Brain microvascular endothelial cell (primary cell): ENCODE measurements at regions not wholly inside any gene's neighbourhood (a gene's known extent, or its start where the extent isn't known, plus 50 kb on each side); places are given as distances from the start of the nearest gene placed in this dataset.
"Not testable (repeated sequence)": the region's sequence is repeated elsewhere in the genome, so short reads cannot be mapped to it uniquely, and the experiment has no call there.

Source experiments
- DNase-seq: peaks from one replicate; pipeline ENCODE4 v3.0.0-alpha.2; 2020
- H3K27ac ChIP-seq: fragments of 250-450 bp; sonication (Bioruptor Pico); 2 replicates; pipeline ENCODE4 v1.5.1; 2020; ENCODE audit warnings: mild to moderate bottlenecking, moderate library complexity
- H3K27me3 ChIP-seq: fragments of 250-450 bp; sonication (Bioruptor Pico); replicated peaks from 2 replicates; pipeline ENCODE4 v1.5.1; 2020; ENCODE audit warnings: mild to moderate bottlenecking
- H3K36me3 ChIP-seq: fragments of 250-450 bp; sonication (Bioruptor Pico); replicated peaks from 2 replicates; pipeline ENCODE4 v1.5.1; 2020; ENCODE audit warnings: mild to moderate bottlenecking
- H3K4me3 ChIP-seq: 2 replicates; pipeline ENCODE4 v1.5.1; 2011; ENCODE audit warnings: low read depth, mild to moderate bottlenecking, control low read depth, low read length, moderate library complexity
- in situ Hi-C: cut with HindIII; loops from 2 replicates; pipeline ENCODE4 v1.10.0; 2017; ENCODE audit warnings: low sequenced_read_pairs, low pct_ligation_motif_present
- TF ChIP-seq, protein P1 (sequence below): IDR thresholded peaks from 2 replicates; pipeline ENCODE4 v1.5.1; 2011; ENCODE audit warnings: low read depth, mild to moderate bottlenecking, moderate library complexity, low read length, control low read depth, inconsistent platforms; ENCODE audit errors: missing control alignments

DNA sequence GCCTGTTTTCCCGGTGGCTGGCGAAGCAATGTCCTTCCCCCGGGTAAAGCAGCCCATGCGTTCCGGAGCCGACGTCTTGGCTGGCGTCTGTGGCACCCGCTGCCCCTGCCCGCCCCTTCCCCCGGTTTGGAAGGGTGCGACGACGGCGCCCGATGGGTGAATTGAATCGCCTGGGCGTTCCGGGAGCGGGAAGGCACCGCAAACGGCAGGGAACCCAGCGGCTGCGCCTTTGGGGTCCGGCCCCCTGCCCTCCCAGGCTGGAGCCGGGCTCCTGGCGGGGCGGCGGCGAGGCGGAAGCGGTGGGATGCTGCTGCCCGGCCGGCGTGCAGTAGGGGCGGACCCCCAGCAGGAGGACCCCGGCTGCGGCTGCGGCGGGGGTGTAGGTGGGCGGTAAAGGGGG lies 123.6 kb upstream of the RHOU start:
- in situ Hi-C loops, H3K27ac ChIP-seq, DNase-seq, H3K27me3 ChIP-seq, H3K4me3 ChIP-seq, H3K36me3 ChIP-seq: not testable (repeated sequence)

DNA sequence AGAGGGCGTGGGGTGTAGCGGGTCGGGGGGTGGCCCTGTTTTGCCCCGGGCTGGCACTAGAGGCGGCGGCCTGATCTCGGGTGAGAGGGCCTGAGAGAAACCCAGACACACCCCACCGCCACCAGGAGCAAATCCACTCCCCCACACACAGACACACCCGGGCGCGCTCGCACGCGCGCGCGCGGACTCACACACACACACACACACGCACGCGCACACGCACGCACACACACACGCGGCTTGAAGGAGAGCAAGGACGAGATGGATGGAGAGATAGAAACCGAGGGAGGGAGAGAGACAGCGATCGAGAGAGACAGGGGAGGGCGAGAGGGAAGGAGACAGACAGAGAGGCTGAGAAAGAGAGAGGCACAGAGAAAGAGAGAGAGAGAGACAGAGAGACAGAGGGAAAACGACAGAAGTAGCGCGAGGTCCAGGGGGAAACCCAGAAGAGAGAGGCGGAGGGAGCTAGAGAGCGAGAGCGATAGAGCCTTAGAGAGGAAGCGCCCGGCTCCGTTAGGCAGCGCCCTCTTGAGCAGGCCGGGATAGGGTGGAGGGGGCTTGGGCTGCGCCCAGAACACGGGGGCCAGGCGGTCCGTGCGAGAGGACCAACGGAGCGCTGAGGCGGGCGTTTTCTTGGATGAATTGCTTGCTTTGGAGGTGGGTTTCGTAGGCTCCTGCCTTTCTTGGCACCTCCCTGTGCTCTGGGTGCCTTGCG lies 113.1 kb upstream of the RHOU start:
- H3K27me3 ChIP-seq, DNase-seq, H3K36me3 ChIP-seq, in situ Hi-C loops, H3K27ac ChIP-seq: not testable (repeated sequence)
- peak overlapping the region; percentile 29 for H3K4me3 ChIP-seq

DNA sequence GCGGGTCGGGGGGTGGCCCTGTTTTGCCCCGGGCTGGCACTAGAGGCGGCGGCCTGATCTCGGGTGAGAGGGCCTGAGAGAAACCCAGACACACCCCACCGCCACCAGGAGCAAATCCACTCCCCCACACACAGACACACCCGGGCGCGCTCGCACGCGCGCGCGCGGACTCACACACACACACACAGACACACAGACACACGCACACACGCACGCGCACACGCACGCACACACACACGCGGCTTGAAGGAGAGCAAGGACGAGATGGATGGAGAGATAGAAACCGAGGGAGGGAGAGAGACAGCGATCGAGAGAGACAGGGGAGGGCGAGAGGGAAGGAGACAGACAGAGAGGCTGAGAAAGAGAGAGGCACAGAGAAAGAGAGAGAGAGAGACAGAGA lies 108.8 kb upstream of the RHOU start:
- DNase-seq, H3K27me3 ChIP-seq, H3K36me3 ChIP-seq, H3K27ac ChIP-seq, in situ Hi-C loops, H3K4me3 ChIP-seq: not testable (repeated sequence)

GRCh38 chr1:228632858-228633257 lies 102.4 kb upstream of the RHOU start:
- DNase-seq, in situ Hi-C loops, H3K27me3 ChIP-seq, H3K27ac ChIP-seq, H3K36me3 ChIP-seq: not testable (repeated sequence)
- peak overlapping the region; percentile 36 for H3K4me3 ChIP-seq

GRCh38 chr1:228635304-228635703 lies 100.0 kb upstream of the RHOU start:
- in situ Hi-C loops, H3K27ac ChIP-seq, H3K36me3 ChIP-seq, H3K27me3 ChIP-seq: not testable (repeated sequence)
- peak overlapping the region; percentile 3 for H3K4me3 ChIP-seq
- DNase-seq, result peak; percentile 47

- H3K27me3 ChIP-seq, H3K27ac ChIP-seq, H3K36me3 ChIP-seq, in situ Hi-C loops: not testable (repeated sequence)
- peak overlapping the region; percentile 30 for H3K4me3 ChIP-seq
- DNase-seq, result peak; percentile 20
Measured at GRCh38 chr1:228637529-228637928, 97.8 kb upstream of the RHOU start.

GRCh38 chr1:228646717-228647522 lies 88.4 kb upstream of the RHOU start:
- H3K27ac ChIP-seq, result no peak overlapping the region
- peak overlapping the region; percentile 59 for H3K4me3 ChIP-seq

DNA sequence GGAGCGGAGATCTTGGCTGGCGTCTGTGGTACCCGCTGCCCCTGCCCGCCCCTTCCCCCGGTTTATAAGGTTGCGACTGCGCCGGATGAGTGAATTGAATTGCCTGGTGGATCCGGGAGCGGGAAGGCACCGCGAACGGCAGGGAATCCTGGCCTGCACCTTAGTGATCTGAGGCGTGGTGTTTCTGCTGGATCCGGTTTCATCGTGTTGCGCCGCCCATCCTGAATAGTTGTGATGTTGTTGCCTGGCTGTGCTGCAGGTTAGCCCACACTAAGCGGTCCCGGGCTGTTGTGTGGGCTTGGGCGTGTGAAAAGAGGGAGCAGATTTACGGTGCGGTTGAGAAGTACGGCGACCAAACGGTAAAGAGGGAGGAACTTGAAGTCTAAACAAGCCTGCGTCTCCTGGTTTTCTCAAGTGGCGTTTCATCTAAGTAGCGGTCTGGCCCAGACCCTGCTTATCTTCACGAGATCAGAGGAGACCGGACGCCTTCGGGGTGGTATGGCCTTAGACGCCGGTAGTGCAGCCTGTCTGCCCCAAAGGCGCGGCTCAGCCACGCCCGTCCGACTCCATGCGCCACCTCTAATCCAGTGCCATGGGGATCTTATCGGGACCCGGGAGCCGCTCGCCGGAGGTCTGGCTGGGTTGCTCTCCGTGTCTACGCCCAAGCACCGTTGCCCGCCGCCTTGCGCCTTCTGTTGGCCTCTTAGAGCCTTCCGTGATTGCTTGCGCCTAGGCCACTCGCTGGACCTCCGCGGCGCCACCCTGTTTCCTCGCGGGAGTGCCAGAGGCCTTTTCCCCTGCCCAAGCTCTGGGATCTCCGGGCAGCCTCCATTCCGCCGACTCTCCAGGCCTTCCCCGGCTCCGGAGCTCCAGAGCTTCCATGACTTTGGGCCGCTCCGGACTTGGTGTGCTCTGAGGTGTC lies 87.5 kb upstream of the RHOU start:
- Histone ChIP-seq H3K27ac (no peak overlapping the region), H3K36me3 (no peaks in the 10 kb centered on the region), H3K27me3 (peaks cover 32% of the 10 kb centered on the region), H3K4me3 (peak overlapping the region; percentile 59)
- peak; percentile 6 for DNase-seq
- TF ChIP-seq, protein P1, sequence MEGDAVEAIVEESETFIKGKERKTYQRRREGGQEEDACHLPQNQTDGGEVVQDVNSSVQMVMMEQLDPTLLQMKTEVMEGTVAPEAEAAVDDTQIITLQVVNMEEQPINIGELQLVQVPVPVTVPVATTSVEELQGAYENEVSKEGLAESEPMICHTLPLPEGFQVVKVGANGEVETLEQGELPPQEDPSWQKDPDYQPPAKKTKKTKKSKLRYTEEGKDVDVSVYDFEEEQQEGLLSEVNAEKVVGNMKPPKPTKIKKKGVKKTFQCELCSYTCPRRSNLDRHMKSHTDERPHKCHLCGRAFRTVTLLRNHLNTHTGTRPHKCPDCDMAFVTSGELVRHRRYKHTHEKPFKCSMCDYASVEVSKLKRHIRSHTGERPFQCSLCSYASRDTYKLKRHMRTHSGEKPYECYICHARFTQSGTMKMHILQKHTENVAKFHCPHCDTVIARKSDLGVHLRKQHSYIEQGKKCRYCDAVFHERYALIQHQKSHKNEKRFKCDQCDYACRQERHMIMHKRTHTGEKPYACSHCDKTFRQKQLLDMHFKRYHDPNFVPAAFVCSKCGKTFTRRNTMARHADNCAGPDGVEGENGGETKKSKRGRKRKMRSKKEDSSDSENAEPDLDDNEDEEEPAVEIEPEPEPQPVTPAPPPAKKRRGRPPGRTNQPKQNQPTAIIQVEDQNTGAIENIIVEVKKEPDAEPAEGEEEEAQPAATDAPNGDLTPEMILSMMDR, result no peak
- in situ Hi-C loops, result no loop called here

More at GRCh38 chr1:228646717-228647522, 88.4 kb upstream of the RHOU start:
- in situ Hi-C loops, result no loop called here
- TF ChIP-seq, protein P1, result peak; percentile 3
- H3K36me3 ChIP-seq, result no peaks in the 10 kb centered on the region
- H3K27me3 ChIP-seq, result peaks cover 32% of the 10 kb centered on the region
- DNase-seq, result peak; percentile 7
